ENCODE measurements at regions not wholly inside any gene's neighbourhood (a gene's known extent, or its start where the extent isn't known, plus 50 kb on each side); places are given as distances from the start of the nearest gene placed in this dataset.

DNA sequence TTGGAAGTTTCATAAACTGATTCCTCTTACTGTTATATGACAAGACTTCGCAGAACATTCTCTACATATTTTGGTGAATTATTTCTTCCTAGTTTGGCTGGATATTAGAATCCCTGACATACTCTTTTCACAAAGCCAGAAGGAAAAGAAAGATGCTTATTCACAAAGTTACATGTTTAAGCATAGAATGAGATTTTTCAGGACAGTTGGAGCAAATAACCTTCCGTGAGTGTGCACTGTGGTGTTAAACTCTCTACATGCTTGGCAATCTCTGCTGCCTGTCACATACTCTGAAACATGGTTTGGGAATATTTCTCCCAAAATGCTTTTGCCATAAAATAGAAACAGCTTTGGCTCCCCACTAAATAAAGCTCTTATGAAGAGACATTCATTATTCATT is 230.0 kb upstream of the MTNR1B start:
- TF ChIP-seq, protein P1, sequence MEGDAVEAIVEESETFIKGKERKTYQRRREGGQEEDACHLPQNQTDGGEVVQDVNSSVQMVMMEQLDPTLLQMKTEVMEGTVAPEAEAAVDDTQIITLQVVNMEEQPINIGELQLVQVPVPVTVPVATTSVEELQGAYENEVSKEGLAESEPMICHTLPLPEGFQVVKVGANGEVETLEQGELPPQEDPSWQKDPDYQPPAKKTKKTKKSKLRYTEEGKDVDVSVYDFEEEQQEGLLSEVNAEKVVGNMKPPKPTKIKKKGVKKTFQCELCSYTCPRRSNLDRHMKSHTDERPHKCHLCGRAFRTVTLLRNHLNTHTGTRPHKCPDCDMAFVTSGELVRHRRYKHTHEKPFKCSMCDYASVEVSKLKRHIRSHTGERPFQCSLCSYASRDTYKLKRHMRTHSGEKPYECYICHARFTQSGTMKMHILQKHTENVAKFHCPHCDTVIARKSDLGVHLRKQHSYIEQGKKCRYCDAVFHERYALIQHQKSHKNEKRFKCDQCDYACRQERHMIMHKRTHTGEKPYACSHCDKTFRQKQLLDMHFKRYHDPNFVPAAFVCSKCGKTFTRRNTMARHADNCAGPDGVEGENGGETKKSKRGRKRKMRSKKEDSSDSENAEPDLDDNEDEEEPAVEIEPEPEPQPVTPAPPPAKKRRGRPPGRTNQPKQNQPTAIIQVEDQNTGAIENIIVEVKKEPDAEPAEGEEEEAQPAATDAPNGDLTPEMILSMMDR (conservative IDR thresholded peaks at IDR 0.05 in 1 of 2, IDR thresholded peaks at IDR 0.05 in 1 of 2; ENCODE audit: extremely low read depth in 1 of 2, insufficient read depth in 1 of 2, low read depth in 1 of 2, low read length in 2 of 2) = no peak
- no peak for TF ChIP-seq EZH2 (IDR thresholded peaks at IDR 0.05; ENCODE audit: borderline replicate concordance, low read length)
